Left renal pelvis (tissue), 4 donors: ENCODE measurements at regions not wholly inside any gene's neighbourhood (a gene's known extent, or its start where the extent isn't known, plus 50 kb on each side); places are given as distances from the start of the nearest gene placed in this dataset.
"Not testable (repeated sequence)": the region's sequence is repeated elsewhere in the genome, so short reads cannot be mapped to it uniquely, and the experiment has no call there.

Source experiments
- DNase-seq, 4 donors: peaks; one replicate each; pipeline ENCODE4 v3.0.0-alpha.2; 2013; ENCODE audit warnings: low read depth in 4 of 4, low spot score in 3 of 4

DNA sequence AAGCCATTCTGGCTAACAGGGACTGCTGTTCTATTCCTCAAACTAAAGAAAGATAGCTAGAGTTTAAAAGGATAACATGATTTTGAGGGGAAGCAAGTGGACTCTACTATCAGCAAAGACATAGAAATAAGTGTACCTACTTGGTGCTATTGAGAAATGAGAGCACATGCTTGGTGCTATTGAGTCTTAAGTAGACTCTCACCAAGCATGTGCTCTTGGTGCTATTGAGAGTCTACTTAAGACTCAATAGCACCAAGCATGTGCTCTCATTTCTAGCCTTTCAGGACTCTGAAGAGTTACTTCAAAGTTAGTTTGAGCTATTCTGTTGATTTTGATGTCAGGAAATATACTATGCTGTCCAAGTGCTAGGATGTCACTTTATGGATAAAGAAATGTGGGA lies 733.0 kb upstream of the ZWINT start:
- no peak for DNase-seq

DNA sequence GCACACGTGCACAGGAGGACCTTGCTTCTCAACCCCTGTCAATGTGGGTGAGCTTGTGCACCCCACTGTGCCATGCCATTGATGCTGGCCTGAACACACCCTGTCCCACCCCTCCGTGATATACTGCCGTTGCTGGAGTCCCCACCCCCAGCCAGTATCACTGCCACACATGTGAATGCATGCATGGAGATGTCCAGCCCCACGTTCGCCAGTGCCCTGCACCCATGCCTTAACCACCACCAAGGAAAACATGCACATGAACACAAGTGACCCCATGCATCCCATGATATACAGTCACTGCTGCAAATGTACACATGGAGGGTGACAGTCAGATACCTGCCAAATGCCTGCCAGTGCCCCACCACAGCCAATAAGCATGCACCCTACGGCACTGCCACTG lies 692.5 kb upstream of the ZWINT start:
- no peak for DNase-seq

DNA sequence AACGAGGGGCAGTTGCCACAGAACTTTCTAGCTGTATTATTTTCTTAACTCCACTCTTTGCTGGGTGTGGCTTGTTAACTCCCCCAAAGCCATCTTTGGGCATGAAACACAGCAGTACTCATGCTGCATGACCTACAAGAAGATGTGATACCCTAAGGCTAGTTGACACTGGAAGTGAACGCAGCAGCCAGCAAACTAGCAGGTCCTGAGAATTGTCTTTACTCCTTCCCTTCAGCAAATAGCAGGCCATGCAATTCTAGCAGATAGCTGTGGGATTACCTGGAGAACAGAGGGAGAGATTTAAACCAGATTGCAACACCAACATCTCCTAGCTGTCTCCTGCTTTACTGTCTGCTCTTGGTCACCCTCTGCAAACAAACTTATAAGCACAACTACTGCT lies 688.0 kb upstream of the ZWINT start:
- DNase-seq, result no peak

DNA sequence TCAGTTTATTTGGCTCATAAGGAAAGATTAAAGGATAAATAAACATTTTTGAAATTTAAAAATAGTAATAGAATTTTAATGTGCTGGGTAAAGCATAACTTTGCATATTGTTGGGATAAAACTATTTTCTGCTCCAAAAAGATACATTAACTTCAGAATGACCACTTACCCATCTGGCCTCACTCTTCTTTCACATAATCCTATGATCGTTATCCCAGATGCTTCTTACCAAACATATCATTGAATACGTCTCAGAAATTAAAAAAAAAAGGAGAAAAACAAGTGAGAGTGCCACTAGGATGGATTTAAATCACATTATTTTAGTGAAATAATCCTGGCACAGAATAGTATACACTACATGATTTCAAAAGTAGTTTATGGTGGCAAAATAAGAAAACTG lies 677.5 kb upstream of the ZWINT start:
- no peak for DNase-seq

DNA sequence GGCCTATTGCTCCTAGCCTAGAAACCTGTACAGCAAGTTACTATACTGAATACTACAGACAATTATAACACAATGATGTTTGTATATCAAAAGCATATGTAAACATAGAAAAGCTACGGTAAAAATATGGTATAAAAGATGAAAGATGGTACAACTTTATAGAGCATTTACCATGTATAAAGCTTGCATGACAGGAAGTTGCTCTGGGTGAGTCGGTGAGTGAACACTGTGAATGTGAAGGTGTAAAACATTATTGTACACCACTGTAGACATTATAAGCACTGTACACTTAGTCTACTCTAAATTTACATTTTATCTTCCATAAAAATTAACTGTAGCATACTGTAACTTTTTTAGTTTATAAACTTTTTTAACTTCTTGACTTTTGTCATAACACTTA lies 674.3 kb upstream of the ZWINT start:
- no peak for DNase-seq

DNA sequence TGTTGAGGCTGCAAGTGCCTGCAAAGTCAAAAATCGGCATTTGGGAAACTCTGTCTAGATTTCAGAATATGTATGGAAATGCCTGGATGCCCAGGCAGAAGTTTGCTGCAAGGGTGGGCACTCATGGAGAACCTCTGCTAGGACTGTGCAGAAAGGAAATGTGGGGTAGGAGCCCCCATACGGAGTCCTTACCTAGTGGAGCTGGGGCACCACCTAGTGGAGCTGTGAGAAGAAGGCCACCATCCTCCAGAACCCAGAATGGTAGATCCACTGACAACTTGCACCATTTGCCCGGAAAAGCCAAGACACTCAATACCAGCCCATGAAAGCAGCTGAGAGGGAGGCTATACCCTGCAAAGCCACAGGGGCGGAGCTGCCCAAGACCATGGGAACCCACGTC lies 671.2 kb upstream of the ZWINT start:
- DNase-seq, result not testable (repeated sequence)

DNA sequence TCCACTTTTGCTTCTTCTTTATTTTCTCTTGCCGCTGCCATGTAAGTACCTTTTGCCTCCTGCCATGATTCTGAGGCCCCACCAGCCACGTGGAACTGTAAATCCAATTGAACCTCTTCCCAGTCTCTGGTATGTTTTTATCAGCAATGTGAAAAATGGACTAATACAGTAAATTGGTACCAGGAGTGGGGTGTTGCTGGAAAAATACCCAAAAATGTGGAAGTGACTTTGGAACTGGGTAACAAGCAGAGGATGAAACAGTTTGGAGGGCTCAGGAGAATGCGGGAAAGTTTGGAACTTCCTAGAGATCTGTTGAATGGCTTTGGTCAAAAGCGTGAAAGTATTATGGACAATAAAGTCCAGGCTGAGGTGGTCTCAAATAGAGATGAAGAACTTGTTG lies 670.3 kb upstream of the ZWINT start:
- no peak for DNase-seq

DNA sequence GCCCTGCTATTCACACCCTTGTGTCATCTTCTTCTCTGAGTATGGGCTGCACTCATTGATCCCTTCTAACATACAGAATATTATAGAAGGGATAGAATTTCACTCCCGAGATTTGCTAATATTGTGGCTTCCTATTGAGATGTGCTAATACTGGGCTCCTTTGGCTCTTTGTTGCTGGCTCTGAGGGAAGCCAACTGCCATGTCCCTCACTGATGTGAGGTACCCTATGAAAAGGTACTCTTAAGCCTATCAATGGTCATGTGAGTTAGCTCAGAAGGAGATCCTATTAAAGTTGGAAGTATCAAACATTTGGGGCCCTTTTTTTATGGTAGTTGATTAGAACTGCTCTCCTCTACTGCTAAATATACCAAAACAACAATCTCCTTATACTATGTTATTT lies 665.2 kb upstream of the ZWINT start:
- DNase-seq, result no peak

DNA sequence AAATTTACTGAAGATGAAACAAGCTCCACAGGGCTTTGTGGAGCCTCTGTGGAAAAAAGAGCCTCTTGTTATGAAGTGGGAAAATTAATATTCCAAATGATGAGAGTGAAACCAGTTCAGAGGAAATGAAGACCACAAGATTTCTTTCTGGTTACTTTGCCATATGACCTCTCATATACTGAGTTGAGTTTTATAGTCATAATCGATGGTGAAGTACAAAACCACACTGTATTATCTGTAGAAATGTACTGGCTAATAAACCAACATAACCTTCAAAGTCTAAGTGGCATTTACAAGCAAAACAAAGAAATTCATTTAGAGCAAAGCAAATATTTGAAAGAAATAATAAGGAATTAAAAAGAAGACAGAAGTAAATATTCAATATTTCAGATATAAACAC lies 662.6 kb upstream of the ZWINT start:
- DNase-seq, result no peak

DNA sequence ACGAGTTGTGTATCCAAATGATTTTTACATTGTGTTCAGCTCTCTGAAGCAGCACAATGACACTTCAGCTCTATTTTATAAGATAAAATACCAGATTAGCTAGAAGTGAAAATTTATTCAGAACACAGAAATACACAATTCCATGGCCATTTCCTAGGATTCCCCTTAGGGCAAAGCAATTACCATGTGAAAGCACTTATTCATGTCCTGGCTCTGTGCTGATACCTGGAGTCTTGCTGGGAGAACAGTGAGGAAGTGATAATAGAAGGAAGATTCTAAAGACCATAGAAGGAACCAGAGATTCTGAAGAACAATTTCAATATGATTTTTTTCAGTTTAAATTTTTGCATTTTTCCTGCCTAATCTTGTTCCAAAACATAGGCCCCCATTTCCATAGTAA lies 657.4 kb upstream of the ZWINT start:
- no peak for DNase-seq

DNA sequence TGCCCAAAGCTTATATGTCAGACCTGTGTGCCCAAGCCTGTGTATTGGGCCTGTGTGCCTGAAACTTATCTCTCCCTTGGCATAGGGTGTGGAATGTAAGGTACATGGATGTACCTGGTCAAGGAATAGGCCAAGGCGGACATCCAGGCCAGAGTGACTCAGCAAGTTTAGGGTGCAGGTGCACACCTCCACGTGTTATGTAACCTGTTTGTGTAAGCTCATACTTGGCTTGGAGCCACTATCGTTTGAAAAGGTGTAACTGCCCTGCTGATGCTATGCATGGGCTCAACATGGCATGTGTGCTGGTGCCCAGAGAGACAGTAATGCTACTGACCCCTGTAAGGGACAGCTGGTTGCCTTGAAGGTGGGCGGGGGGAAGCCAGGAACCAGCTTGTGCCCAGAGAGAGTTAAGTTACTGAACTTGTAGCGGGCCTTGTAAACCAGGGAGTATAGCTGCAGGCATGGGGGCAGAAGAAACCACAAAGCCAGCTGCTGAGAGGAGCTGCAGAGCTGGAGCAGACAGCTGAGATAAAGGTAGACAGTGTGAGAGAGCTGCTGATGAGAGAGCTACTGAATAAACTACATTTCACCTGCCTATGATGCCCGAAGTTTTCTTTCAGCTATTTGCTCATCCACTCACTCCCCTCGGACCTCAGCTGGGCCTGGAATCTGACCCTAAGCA lies 656.4 kb upstream of the ZWINT start:
- no peak for DNase-seq

DNA sequence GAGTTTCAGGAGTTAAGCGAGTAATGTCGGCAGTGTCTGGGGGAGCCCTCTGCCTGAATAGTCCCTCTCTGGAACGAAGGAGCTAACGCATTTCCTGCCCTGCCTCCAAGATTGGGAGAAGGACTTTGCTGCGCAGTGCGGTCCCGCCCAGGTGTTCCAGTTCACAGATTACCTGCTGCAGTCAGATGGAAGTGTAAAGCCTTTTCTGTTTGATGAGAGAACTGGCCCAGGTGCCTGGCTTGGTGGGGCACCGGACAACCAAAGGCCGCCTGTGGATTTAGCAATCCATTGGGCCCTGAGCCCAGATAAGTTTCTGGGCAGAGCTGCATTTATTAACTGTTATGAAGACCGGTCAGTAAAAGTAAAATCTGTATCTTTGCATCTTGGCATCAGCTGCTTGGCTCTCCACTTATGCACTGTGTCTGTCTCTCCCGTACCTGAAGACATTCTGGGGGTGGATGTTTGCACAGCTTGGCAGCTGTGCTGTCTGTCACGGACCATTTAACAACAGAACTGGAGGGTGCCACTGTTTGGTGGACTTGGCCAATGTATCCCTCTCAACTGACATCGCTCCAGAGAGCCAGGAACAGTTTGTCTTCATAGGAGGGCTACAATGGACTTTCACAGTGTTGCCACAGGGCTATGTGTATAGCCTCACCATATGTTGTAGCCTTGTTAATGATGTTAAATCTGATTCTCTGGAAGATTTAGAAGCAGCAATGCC lies 654.7 kb upstream of the ZWINT start:
- DNase-seq, result peak in 1 of 4 donors; percentile 15

DNA sequence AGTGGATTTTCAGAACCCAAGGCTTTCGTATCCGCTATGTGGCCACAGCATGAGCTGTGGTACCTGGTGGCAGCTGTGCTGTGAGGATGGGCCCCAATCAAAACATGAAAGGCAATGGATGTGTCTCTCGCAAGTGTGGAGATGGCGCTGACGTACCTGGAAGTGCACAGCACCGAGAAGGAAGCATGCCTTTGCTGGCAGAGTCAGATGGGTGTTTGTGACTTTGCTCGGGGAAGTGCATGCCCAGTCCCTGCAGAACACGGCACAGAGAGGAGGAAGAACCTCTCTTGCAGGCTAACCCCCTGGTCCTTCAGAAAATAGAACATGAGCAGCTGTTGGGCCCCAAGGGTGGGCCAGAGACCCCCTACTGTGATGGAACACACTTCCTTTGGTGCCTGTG lies 654.1 kb upstream of the ZWINT start:
- no peak for DNase-seq

DNA sequence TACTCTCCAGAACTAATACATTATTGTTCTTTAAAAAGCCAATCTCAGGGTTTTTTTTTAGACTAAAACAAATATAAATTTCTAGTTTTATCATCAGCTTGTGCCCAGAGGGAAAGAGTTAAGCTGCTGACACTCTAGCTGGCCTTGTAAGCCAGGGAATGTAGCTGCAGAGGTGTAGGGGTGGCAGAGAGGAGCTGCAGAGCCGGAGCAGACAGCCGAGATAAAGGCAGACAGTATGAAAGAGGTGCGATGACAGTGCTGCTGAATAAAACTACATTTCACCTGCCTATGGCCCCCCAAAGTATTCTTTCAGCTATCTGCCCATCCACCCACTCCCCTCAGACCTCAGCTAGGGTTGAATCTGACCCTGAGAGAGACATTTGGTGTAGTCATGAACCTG lies 653.7 kb upstream of the ZWINT start:
- DNase-seq, result no peak

DNA sequence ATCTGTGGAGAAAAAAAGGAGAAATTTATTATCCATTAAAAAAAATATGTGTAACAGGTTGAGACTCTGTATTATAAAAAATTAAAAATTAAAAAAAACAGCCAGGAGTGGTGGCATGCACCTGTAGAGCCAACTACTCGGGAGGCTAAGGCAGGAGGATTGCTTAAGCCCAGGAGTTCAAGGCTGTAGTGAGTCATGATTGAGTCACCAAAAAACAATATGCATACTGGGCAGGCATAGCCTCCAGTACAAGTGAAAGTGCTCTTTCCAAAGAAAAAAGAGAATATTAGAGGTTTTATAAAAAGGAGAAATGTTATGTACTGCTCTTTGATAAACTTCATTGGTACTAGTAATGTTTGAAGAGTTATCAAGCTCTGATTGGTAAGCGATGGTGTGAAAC lies 647.1 kb upstream of the ZWINT start:
- DNase-seq, result no peak

DNA sequence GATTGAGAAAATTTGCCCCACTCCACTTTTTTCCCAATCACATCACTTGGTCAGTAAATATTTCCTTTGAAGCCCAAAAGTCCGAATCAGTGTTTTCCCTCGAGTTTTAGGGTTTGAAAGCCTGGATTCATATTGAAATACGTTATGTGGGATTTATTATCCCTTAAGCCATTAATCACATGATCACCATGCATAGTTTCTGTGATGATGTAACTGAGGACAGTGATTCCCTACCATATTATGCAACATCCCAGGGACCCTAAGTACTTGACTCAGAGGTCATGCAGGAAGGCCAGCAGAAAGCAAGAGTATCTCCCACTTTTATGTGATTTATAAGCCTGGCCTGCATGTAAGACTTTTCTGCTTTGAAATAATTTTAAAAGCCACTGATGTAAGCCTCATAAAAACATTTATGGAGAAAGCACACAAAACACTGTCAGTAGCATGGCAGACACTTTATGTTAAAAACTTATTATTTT lies 630.6 kb upstream of the ZWINT start:
- DNase-seq, result no peak

DNA sequence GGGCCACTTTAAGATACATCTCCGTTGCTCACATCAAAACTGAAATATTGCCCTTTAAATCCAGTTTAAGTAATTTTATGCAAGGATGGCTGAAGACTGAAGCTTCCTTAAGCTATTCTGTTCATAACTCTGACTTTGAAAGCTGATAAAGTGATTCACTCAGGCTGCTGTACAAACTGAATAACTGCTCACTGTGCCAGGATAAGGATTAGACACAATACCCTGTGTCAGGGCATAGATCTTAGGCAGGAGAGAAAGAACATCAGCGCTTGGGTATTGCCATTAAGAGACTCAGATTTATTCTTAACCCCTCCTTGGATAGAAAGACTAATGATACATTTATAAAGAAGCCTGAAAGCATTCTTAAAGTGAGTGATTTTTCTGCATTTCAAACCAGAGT lies 614.5 kb upstream of the ZWINT start:
- no peak for DNase-seq

DNA sequence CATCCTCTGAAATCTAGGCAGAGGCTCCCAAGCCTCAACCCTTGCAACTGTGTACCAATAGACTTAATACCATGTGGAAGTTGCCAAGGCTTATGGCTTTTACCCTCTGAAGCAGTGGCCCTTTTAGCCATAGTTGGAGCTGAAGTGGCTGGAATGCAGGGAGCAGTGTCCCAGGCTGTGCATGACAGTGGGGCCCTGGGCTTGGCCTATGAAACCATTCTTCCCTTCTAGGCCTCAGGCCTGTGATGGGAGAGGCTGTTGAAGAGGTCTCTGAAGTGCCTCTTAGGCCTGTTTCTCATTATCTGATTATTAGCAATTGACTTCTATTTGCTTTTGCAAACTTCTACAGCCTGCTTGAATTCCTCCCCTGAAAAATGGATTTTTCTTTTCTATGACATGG lies 612.7 kb upstream of the ZWINT start:
- no peak for DNase-seq

DNA sequence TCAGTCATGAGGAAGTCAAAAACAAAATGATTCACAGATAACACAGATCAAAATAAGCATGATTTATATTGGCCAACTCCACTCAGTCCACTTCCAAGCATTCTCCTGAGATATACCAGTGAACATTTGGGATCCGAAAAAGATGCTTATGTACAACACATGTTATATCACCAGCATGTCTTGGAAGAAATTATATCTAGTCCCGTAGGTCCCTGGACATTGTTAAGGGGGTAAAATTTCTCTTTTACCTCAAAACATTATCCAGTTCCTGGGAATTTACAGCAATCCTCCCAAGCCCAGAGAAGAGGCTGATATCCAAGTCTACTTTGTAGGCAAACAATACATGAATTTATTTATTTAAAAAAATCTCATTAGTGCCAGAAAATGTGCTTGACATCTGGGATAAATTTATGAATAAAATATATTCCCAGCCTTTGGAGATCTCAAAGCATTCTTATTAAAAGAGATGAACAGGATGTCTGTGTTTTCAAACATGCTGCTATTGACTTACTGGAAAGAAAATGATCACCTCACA lies 582.2 kb upstream of the ZWINT start:
- no peak for DNase-seq

DNA sequence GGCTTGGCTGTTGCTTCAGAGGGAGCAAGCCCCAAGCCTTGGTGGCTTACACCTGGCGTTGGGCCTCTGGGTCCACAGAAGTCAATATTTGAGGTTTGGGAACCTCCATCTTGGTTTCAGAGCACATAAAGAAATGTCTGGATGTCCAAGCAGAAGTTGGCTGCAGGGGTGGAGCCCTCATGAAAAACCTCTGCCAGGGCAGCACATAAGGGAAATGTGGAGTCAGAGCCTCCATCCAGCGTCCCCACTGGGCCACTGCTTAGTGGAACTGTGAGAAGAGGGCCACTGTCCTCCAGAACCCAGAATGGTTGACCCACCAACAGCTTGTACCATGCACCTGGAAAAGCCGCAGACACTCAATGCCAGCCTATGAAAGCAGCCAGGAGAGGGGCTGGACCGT lies 573.5 kb upstream of the ZWINT start:
- DNase-seq, result no peak

DNA sequence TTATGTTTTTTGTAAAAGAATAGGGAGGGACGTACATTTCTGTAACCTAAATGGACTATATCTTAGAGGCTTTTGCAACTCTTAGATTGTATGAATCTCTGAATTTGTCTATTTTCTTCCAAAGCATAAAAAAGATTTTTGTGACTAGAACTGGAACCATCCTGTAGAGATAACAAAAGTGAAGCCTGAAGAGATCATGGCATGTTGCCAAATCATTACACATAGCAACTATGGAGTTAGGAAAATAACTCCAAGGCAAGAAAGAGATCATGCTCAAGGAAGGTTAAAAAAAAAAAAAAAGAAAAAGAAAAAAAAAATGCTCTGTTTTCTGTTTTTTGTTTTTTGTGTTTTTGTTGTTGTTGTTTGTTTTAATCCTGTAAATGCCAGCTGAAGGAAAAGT lies 567.7 kb upstream of the ZWINT start:
- DNase-seq, result no peak

DNA sequence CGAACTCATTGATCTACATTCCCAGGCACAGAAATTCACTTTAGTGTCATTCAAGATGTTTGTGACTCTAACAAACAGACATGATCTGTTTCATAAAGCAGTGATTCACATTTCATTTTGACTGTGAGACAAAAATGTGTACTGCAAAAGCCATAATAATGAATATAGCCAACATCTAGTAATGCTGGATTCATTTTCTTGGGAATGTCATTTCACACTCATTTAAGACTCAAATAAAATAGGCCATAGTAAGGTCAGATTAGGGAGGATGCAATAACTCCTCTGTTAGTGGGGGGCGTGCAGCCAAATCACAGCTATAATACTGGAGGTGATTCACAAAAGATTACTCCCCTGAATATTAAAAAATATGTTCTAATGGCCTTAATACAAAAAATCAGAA lies 566.6 kb upstream of the ZWINT start:
- DNase-seq, result no peak
